ENCODE measurements at regions not wholly inside any gene's neighbourhood (a gene's known extent, or its start where the extent isn't known, plus 50 kb on each side); places are given as distances from the start of the nearest gene placed in this dataset.

- no peaks in the 10 kb centered on the region for H3K4me1 ChIP-seq (ENCODE audit: control insufficient read depth in 2 of 2, insufficient read depth in 2 of 2, low read length in 2 of 2)
- no peaks in the 10 kb centered on the region for H3K79me2 ChIP-seq (ENCODE audit: control insufficient read depth, insufficient read depth, low read length)
- DNase-seq (no peak), ATAC-seq (ENCODE audit: low read depth) (no peak)
- H3K4me3 ChIP-seq (ENCODE audit: control extremely low read depth in 1 of 5, extremely low read depth in 1 of 5, insufficient read depth in 1 of 5, low read depth in 2 of 5, low read length in 4 of 5) = no peak overlapping the region
- no peak overlapping the region for H3K9ac ChIP-seq (ENCODE audit: low read length)
- 100% methylated on average over 1 of the region's 3 CpGs for WGBS (ENCODE audit: insufficient coverage)
- no peaks in the 10 kb centered on the region for H3K9me3 ChIP-seq (ENCODE audit: control extremely low read depth in 1 of 3, control insufficient read depth in 2 of 3, insufficient read depth in 1 of 3, low read length in 2 of 3)
- H3K4me1 Mint-ChIP-seq = no peaks in the 10 kb centered on the region
- H4K20me1 ChIP-seq (ENCODE audit: control insufficient read depth, insufficient read depth, low read length, poor library complexity, severe bottlenecking) = no peaks in the 10 kb centered on the region
- peaks cover 5% of the 10 kb centered on the region for H3K9me3 Mint-ChIP-seq (ENCODE audit: insufficient read depth)
- TF ChIP-seq EZH2 (IDR thresholded peaks at IDR 0.05; ENCODE audit: borderline replicate concordance, insufficient read depth, low read depth, low read length, poor library complexity, severe bottlenecking) (no peak), CTCF (IDR thresholded peaks at IDR 0.05) (no peak)
- H3K27me3 ChIP-seq (replicated peaks in 1 of 4; ENCODE audit: control extremely low read depth in 1 of 4, control insufficient read depth in 3 of 4, insufficient read depth in 4 of 4, low read length in 3 of 4) = peaks cover 0 to 4% (median 0%) of the 10 kb centered on the region in 4 experiments
- H3K27ac ChIP-seq (ENCODE audit: low read length in 2 of 2) = no peak overlapping the region
- H3K36me3 ChIP-seq (replicated peaks in 1 of 2; ENCODE audit: control extremely low read depth in 1 of 2, control insufficient read depth in 1 of 2, extremely low read depth in 1 of 2, insufficient read depth in 2 of 2, low read length in 1 of 2) = no peaks in the 10 kb centered on the region
- ChIA-PET POLR2A (no interaction called here), CTCF (interaction anchor here (1.4 kb wide), 1 partner anchor 10 kb away, joined by 3 read pairs; no protein-coding TSS in a partner anchor)
- H3K27me3 Mint-ChIP-seq = peaks cover 15% of the 10 kb centered on the region
- no peak overlapping the region for H3K4me2 ChIP-seq (replicated peaks; ENCODE audit: low read depth, low read length, poor library complexity, severe bottlenecking)
- no peak overlapping the region for H3K27ac Mint-ChIP-seq
- H2AFZ ChIP-seq (ENCODE audit: insufficient read depth, low read depth, low read length, poor library complexity, severe bottlenecking) = no peak overlapping the region
- no peak overlapping the region for H3K4me3 Mint-ChIP-seq
- intact Hi-C loops (cut with micrococcal nuclease) = no loop called here
Observed at GRCh38 chr17:62891659-62892058, 74.4 kb upstream of the TANC2 start.

GRCh38 chr17:62888765-62889164 is 77.3 kb upstream of the TANC2 start:
- POLR2A ChIA-PET = no interaction called here
- CTCF ChIA-PET = no interaction called here
- no peak overlapping the region for H3K4me2 ChIP-seq (replicated peaks; ENCODE audit: low read depth, low read length, poor library complexity, severe bottlenecking)

More at GRCh38 chr17:62888765-62889164, 77.3 kb upstream of the TANC2 start:
- Histone ChIP-seq H3K9ac (ENCODE audit: low read length) (no peak overlapping the region), H3K9me3 (ENCODE audit: control extremely low read depth in 1 of 3, control insufficient read depth in 2 of 3, insufficient read depth in 1 of 3, low read length in 2 of 3) (peaks cover 0 to 5% (median 0%) of the 10 kb centered on the region in 3 donors), H3K27ac (ENCODE audit: low read length in 2 of 2) (no peak overlapping the region), H3K79me2 (ENCODE audit: control insufficient read depth, insufficient read depth, low read length) (no peaks in the 10 kb centered on the region), H3K27me3 (replicated peaks in 1 of 4; ENCODE audit: control extremely low read depth in 1 of 4, control insufficient read depth in 3 of 4, insufficient read depth in 4 of 4, low read length in 3 of 4) (peaks cover 0 to 4% (median 0%) of the 10 kb centered on the region in 4 experiments), H3K36me3 (replicated peaks in 1 of 2; ENCODE audit: control extremely low read depth in 1 of 2, control insufficient read depth in 1 of 2, extremely low read depth in 1 of 2, insufficient read depth in 2 of 2, low read length in 1 of 2) (no peaks in the 10 kb centered on the region), H3K4me1 (ENCODE audit: control insufficient read depth in 2 of 2, insufficient read depth in 2 of 2, low read length in 2 of 2) (no peaks in the 10 kb centered on the region), H4K20me1 (ENCODE audit: control insufficient read depth, insufficient read depth, low read length, poor library complexity, severe bottlenecking) (no peaks in the 10 kb centered on the region), H2AFZ (ENCODE audit: insufficient read depth, low read depth, low read length, poor library complexity, severe bottlenecking) (no peak overlapping the region), H3K4me3 (ENCODE audit: control extremely low read depth in 1 of 5, extremely low read depth in 1 of 5, insufficient read depth in 1 of 5, low read depth in 2 of 5, low read length in 4 of 5) (no peak overlapping the region)
- H3K27me3 Mint-ChIP-seq = peaks cover 13% of the 10 kb centered on the region
- no peak for TF ChIP-seq CTCF (IDR thresholded peaks at IDR 0.05)
- no peak for TF ChIP-seq EZH2 (IDR thresholded peaks at IDR 0.05; ENCODE audit: borderline replicate concordance, insufficient read depth, low read depth, low read length, poor library complexity, severe bottlenecking)
- no peak for DNase-seq
- no peak overlapping the region for H3K4me3 Mint-ChIP-seq
- no peak for ATAC-seq (ENCODE audit: low read depth)
- WGBS (ENCODE audit: insufficient coverage) = no CpG with 5 or more reads among the region's 1 CpG
- H3K4me1 Mint-ChIP-seq = no peaks in the 10 kb centered on the region
- intact Hi-C loops (cut with micrococcal nuclease) = no loop called here
- H3K27ac Mint-ChIP-seq = no peak overlapping the region
- peaks cover 5% of the 10 kb centered on the region for H3K9me3 Mint-ChIP-seq (ENCODE audit: insufficient read depth)
